ENCODE measurements at regions not wholly inside any gene's neighbourhood (a gene's known extent, or its start where the extent isn't known, plus 50 kb on each side); places are given as distances from the start of the nearest gene placed in this dataset.

DNA sequence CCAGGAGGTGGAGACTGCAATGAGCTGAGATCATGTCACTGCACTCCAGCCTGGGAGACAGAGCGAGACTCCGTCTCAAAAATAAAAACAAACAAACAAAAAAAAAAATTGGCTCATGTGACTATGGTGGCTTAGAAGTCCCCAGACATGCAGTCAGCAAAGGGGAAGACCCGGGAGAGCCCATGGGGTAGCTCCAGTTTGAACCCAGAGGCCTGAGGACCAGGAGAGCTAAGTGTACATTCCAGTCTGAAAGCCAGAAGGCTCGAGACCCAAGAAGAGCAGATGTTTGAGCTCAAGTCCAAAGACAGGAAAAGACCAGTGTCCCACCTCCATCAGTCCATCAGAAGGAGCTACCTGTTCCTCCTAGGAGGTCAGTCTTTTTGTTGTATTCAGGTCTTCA lies 175.2 kb downstream of the TSHZ3 start:
- no peaks in the 10 kb centered on the region for H3K36me3 Mint-ChIP-seq
- H3K27me3 Mint-ChIP-seq (ENCODE audit: low read depth), result no peaks in the 10 kb centered on the region; the same call in 1 of the 2 replicates
- ATAC-seq, result no peak
- CTCF ChIA-PET, result no interaction called here
- H3K9me3 Mint-ChIP-seq, result peaks cover 14% of the 10 kb centered on the region
- peaks cover 5% of the 10 kb centered on the region for H3K4me1 Mint-ChIP-seq
- no peak overlapping the region for H3K4me3 Mint-ChIP-seq
- DNase-seq (ENCODE audit: low spot score), result no peak
- no peak overlapping the region for H3K27ac Mint-ChIP-seq
- TF ChIP-seq NR3C1 (CRISPR knock-in tag; conservative IDR thresholded peaks at IDR 0.05; ENCODE audit: low read depth), result no peak
- TF ChIP-seq NR2C2 (CRISPR knock-in tag; IDR thresholded peaks at IDR 0.05), result no peak
- TF ChIP-seq CBFB (CRISPR knock-in tag; IDR thresholded peaks at IDR 0.05; ENCODE audit: low read depth), result no peak
- TF ChIP-seq, protein P1, sequence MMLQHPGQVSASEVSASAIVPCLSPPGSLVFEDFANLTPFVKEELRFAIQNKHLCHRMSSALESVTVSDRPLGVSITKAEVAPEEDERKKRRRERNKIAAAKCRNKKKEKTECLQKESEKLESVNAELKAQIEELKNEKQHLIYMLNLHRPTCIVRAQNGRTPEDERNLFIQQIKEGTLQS (CRISPR knock-in tag; conservative IDR thresholded peaks at IDR 0.05), result no peak
- TF ChIP-seq, protein P2, sequence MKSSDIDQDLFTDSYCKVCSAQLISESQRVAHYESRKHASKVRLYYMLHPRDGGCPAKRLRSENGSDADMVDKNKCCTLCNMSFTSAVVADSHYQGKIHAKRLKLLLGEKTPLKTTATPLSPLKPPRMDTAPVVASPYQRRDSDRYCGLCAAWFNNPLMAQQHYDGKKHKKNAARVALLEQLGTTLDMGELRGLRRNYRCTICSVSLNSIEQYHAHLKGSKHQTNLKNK (CRISPR knock-in tag; IDR thresholded peaks at IDR 0.05), result no peak
- TF ChIP-seq ZBTB43 (CRISPR knock-in tag; IDR thresholded peaks at IDR 0.05), result no peak
- TF ChIP-seq, protein P3, sequence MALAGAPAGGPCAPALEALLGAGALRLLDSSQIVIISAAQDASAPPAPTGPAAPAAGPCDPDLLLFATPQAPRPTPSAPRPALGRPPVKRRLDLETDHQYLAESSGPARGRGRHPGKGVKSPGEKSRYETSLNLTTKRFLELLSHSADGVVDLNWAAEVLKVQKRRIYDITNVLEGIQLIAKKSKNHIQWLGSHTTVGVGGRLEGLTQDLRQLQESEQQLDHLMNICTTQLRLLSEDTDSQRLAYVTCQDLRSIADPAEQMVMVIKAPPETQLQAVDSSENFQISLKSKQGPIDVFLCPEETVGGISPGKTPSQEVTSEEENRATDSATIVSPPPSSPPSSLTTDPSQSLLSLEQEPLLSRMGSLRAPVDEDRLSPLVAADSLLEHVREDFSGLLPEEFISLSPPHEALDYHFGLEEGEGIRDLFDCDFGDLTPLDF (CRISPR knock-in tag; IDR thresholded peaks at IDR 0.05), result no peak
- TF ChIP-seq CREB1 (CRISPR knock-in tag; IDR thresholded peaks at IDR 0.05), result no peak
- TF ChIP-seq OVOL2 (CRISPR knock-in tag; IDR thresholded peaks at IDR 0.05; ENCODE audit: borderline replicate concordance), result no peak
- no peak for TF ChIP-seq MXD4 (CRISPR knock-in tag; IDR thresholded peaks at IDR 0.05; ENCODE audit: borderline replicate concordance)
- TF ChIP-seq ZNF281 (CRISPR knock-in tag; IDR thresholded peaks at IDR 0.05), result no peak
- no peak for TF ChIP-seq PRRX2 (CRISPR knock-in tag; IDR thresholded peaks at IDR 0.05)
- TF ChIP-seq ARID4B (CRISPR knock-in tag; IDR thresholded peaks at IDR 0.05; ENCODE audit: borderline replicate concordance), result no peak
- TF ChIP-seq, protein P4, sequence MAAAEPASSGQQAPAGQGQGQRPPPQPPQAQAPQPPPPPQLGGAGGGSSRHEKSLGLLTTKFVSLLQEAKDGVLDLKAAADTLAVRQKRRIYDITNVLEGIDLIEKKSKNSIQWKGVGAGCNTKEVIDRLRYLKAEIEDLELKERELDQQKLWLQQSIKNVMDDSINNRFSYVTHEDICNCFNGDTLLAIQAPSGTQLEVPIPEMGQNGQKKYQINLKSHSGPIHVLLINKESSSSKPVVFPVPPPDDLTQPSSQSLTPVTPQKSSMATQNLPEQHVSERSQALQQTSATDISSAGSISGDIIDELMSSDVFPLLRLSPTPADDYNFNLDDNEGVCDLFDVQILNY (CRISPR knock-in tag; IDR thresholded peaks at IDR 0.05), result no peak
- POLR2A ChIA-PET, result no interaction called here

- ChIA-PET CTCF (no interaction called here), POLR2A (no interaction called here)
- DNase-seq (ENCODE audit: low spot score) (no peak), ATAC-seq (no peak)
- Mint-ChIP-seq H3K36me3 (no peaks in the 10 kb centered on the region), H3K9me3 (peaks cover 9% of the 10 kb centered on the region), H3K27me3 (ENCODE audit: low read depth) (no peaks in the 10 kb centered on the region; the same call in 1 of the 2 replicates), H3K27ac (no peak overlapping the region), H3K4me3 (no peak overlapping the region), H3K4me1 (peaks cover 5% of the 10 kb centered on the region)
- TF ChIP-seq KAT7 (CRISPR knock-in tag; IDR thresholded peaks at IDR 0.05; ENCODE audit: borderline replicate concordance) (no peak), ESRRA (CRISPR knock-in tag; IDR thresholded peaks at IDR 0.05; ENCODE audit: borderline replicate concordance) (no peak), RELA (CRISPR knock-in tag; IDR thresholded peaks at IDR 0.05; ENCODE audit: borderline replicate concordance) (no peak), USF1 (CRISPR knock-in tag; IDR thresholded peaks at IDR 0.05) (no peak), MYBL2 (CRISPR knock-in tag; IDR thresholded peaks at IDR 0.05) (no peak), ELF4 (CRISPR knock-in tag; IDR thresholded peaks at IDR 0.05; ENCODE audit: low read depth) (no peak), SOX15 (CRISPR knock-in tag; IDR thresholded peaks at IDR 0.05) (no peak), CREB1 (CRISPR knock-in tag; IDR thresholded peaks at IDR 0.05) (no peak), GRHL2 (CRISPR knock-in tag; IDR thresholded peaks at IDR 0.05; ENCODE audit: insufficient replicate concordance, severe bottlenecking) (no peak), ZNF232 (CRISPR knock-in tag; IDR thresholded peaks at IDR 0.05) (no peak)
These were observed 177.3 kb downstream of the TSHZ3 start for GRCh38 chr19:31171936-31172335.
